C4-2B (cell line): ENCODE measurements at regions not wholly inside any gene's neighbourhood (a gene's known extent, or its start where the extent isn't known, plus 50 kb on each side); places are given as distances from the start of the nearest gene placed in this dataset.

Source experiments
- ZFX ChIP-seq: fragments of 450-650 bp; IDR thresholded peaks from 2 replicates; pipeline ENCODE4 v1.6.1; 2017
- TF ChIP-seq, protein P1 (sequence below): fragments of 450-650 bp; conservative IDR thresholded peaks from 2 replicates; pipeline ENCODE4 v1.5.1; 2017; ENCODE audit warnings: mild to moderate bottlenecking

DNA sequence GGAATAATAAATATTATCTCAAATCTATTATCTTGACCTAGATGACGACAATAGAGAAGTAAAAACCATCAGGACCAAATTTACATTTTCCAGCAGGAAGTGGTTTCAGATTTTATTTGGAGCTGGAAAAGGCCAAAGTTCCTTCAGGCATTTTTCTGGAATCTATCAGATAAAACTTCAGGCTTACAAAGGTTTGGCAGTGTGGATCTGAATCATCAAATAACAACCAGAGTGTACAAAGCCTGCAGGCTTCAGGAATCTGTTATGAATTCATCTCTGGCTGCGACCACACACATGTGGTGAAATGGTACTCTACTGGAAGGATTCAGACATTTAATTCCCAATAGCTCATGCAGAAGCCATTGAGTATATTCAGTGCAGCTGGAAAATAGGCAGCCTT is 726.4 kb upstream of the GRAMD2B start:
- TF ChIP-seq, protein P1, sequence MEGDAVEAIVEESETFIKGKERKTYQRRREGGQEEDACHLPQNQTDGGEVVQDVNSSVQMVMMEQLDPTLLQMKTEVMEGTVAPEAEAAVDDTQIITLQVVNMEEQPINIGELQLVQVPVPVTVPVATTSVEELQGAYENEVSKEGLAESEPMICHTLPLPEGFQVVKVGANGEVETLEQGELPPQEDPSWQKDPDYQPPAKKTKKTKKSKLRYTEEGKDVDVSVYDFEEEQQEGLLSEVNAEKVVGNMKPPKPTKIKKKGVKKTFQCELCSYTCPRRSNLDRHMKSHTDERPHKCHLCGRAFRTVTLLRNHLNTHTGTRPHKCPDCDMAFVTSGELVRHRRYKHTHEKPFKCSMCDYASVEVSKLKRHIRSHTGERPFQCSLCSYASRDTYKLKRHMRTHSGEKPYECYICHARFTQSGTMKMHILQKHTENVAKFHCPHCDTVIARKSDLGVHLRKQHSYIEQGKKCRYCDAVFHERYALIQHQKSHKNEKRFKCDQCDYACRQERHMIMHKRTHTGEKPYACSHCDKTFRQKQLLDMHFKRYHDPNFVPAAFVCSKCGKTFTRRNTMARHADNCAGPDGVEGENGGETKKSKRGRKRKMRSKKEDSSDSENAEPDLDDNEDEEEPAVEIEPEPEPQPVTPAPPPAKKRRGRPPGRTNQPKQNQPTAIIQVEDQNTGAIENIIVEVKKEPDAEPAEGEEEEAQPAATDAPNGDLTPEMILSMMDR, result no peak
- TF ChIP-seq ZFX, result no peak
